Activated CD4-positive, alpha-beta memory T cell treated with anti-CD3 and anti-CD28 coated beads, Interleukin-2, amount 10 ng/mL, durations not matched to agents 7 days and 5 days (primary cell): ENCODE measurements at regions not wholly inside any gene's neighbourhood (a gene's known extent, or its start where the extent isn't known, plus 50 kb on each side); places are given as distances from the start of the nearest gene placed in this dataset.

Source experiments
- CTCF ChIA-PET: fragments of 350-600 bp; sonication (Branson Sonifier 250); formaldehyde crosslinking; loops from one replicate; lab custom pipeline; 2021; ENCODE audit warnings: antibody characterized with exemption, inconsistent platforms; lab: Charles Lee
- POLR2A ChIA-PET: fragments of 350-600 bp; sonication (Branson Sonifier 250); formaldehyde crosslinking; loops from one replicate; lab custom pipeline; 2021; ENCODE audit warnings: antibody characterized with exemption; lab: Charles Lee
- DNase-seq: peaks from one replicate; pipeline ENCODE4 v3.0.0-alpha.2; 2020
- H3K27ac Mint-ChIP-seq: one replicate; pipeline ENCODE4 v1.8.0; 2021; ENCODE audit warnings: mild to moderate bottlenecking, mixed read lengths
- H3K27me3 Mint-ChIP-seq: one replicate; pipeline ENCODE4 v1.8.0; 2021; ENCODE audit warnings: mixed read lengths
- H3K36me3 Mint-ChIP-seq: one replicate; pipeline ENCODE4 v1.8.0; 2021; ENCODE audit warnings: low read depth, mixed read lengths
- H3K4me1 Mint-ChIP-seq: one replicate; pipeline ENCODE4 v1.8.0; 2021; ENCODE audit warnings: mixed read lengths
- H3K4me3 Mint-ChIP-seq: one replicate; pipeline ENCODE4 v1.8.0; 2021; ENCODE audit warnings: mild to moderate bottlenecking, mixed read lengths
- H3K9me3 Mint-ChIP-seq: one replicate; pipeline ENCODE4 v1.8.0; 2021; ENCODE audit warnings: mixed read lengths

GRCh38 chr12:13275241-13276085 is 78.9 kb downstream of the EMP1 start:
- H3K27me3 Mint-ChIP-seq, result peaks cover 48% of the 10 kb centered on the region
- POLR2A ChIA-PET, result no interaction called here
- H3K4me1 Mint-ChIP-seq, result peaks cover 4% of the 10 kb centered on the region

DNA sequence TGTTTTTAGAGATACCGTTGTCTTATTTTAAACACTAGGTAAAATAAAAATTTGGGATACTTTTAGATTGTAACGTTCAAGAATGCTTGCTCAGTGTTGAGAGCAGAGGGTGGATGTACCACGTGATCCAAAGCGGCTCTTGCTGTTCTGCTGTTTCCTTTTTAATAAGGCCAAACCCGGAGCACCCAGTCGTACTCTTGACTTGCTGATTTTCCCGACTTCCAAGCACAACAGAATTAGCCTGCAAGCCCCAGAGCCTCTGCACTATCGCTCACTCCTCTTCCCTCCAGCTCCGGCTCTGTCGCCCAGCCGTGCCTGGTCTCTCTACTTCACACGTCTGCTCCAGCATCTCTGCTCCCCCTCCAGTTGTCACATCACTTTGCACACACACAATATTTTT is 77.3 kb downstream of the EMP1 start:
- ChIA-PET CTCF (no interaction called here), POLR2A (no interaction called here)
- Mint-ChIP-seq H3K36me3 (no peaks in the 10 kb centered on the region), H3K4me1 (peaks cover 4% of the 10 kb centered on the region), H3K27me3 (peaks cover 41% of the 10 kb centered on the region), H3K9me3 (no peaks in the 10 kb centered on the region), H3K27ac (no peak overlapping the region), H3K4me3 (no peak overlapping the region)
- no peak for DNase-seq

More at GRCh38 chr12:13275241-13276085, 78.9 kb downstream of the EMP1 start:
- no peaks in the 10 kb centered on the region for H3K36me3 Mint-ChIP-seq
- CTCF ChIA-PET, result interaction anchor here (1.4 to 2.2 kb wide), 2 partner anchors 20 to 66 kb away, joined by 3 to 12 read pairs; no protein-coding TSS in a partner anchor
- H3K9me3 Mint-ChIP-seq, result peaks cover 3% of the 10 kb centered on the region
- no peak overlapping the region for H3K27ac Mint-ChIP-seq
- no peak overlapping the region for H3K4me3 Mint-ChIP-seq
- DNase-seq, result no peak

- H3K9me3 Mint-ChIP-seq, result no peaks in the 10 kb centered on the region
- POLR2A ChIA-PET, result no interaction called here
- CTCF ChIA-PET, result interaction anchor here (5.1 kb wide), 1 partner anchor 17 kb away, joined by 27 read pairs; no protein-coding TSS in a partner anchor
Observed at GRCh38 chr12:13273097-13273496, 76.6 kb downstream of the EMP1 start.

DNA sequence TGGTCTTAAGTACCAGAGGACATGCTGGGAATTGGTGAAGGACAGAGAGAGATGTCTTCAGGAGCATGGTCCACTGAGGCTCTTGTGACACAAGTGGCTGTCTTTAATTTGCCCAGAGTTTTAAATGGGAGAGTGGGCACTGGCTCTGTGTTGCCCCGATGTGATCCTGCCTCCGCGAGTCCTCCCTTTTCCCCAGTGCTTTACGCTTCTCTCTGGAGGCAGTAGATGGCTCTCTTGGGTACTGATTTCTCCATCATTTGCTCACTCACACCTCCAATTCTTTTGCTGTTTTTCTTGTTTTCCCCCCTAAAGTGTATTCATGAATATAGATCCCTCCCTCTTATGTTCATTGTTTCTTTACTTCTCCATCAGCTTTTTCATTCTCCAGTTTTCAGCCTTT is 74.3 kb downstream of the EMP1 start:
- CTCF ChIA-PET, result interaction anchor here (1.5 to 5.1 kb wide), 2 partner anchors 9 to 15 kb away, joined by 3 to 27 read pairs; no protein-coding TSS in a partner anchor
- Mint-ChIP-seq H3K27ac (no peak overlapping the region), H3K4me1 (no peaks in the 10 kb centered on the region), H3K9me3 (no peaks in the 10 kb centered on the region), H3K4me3 (no peak overlapping the region), H3K27me3 (peaks cover 28% of the 10 kb centered on the region), H3K36me3 (no peaks in the 10 kb centered on the region)
- DNase-seq, result no peak
- POLR2A ChIA-PET, result no interaction called here

More at GRCh38 chr12:13273097-13273496, 76.6 kb downstream of the EMP1 start:
- Mint-ChIP-seq H3K4me3 (no peak overlapping the region), H3K36me3 (no peaks in the 10 kb centered on the region), H3K27me3 (peaks cover 41% of the 10 kb centered on the region), H3K27ac (no peak overlapping the region), H3K4me1 (peaks cover 3% of the 10 kb centered on the region)
- no peak for DNase-seq
